CD4-positive, CD25-positive, alpha-beta regulatory T cell (primary cell): ENCODE measurements at regions not wholly inside any gene's neighbourhood (a gene's known extent, or its start where the extent isn't known, plus 50 kb on each side); places are given as distances from the start of the nearest gene placed in this dataset.

Experiments
- ATAC-seq, 2 donors: fragments of 150-1000 bp; cut with Tn5 transposase; one replicate each; pipeline ENCODE4 v1.10.0; 2021; ENCODE audit warnings: low read depth in 2 of 2, moderate number of reproducible peaks in 2 of 2, moderate library complexity in 1 of 2
- DNase-seq, 3 donors: peaks; one replicate each; pipeline versions ENCODE4 v3.0.0 to v3.0.0-alpha.2; 2012 to 2022; ENCODE audit warnings: mixed read lengths in 1 of 3
- H3K27ac ChIP-seq: one replicate; pipeline ENCODE4 v1.7.0; 2013; ENCODE audit warnings: mild to moderate bottlenecking, low read length; ENCODE audit not compliant: insufficient read depth, poor library complexity, severe bottlenecking
- H3K27me3 ChIP-seq: one replicate; pipeline ENCODE4 v1.7.0; 2013; ENCODE audit warnings: low read length; ENCODE audit not compliant: control insufficient read depth, insufficient read depth
- H3K36me3 ChIP-seq: one replicate; pipeline ENCODE4 v1.7.0; 2013; ENCODE audit warnings: mild to moderate bottlenecking, low read length, moderate library complexity; ENCODE audit not compliant: control insufficient read depth, insufficient read depth
- H3K4me1 ChIP-seq: 2 replicates; pipeline ENCODE4 v1.7.0; 2013; ENCODE audit warnings: mild to moderate bottlenecking, low read length; ENCODE audit not compliant: insufficient read depth, control insufficient read depth, poor library complexity, severe bottlenecking
- H3K4me3 ChIP-seq: one replicate; pipeline ENCODE4 v1.7.0; 2013; ENCODE audit warnings: low read depth, mild to moderate bottlenecking, low read length, moderate library complexity
- H3K9me3 ChIP-seq, 2 experiments: 1 replicate in 1 of 2; 2 replicates in 1 of 2; pipeline ENCODE4 v1.7.0; 2013; ENCODE audit warnings: low read length in 2 of 2, mild to moderate bottlenecking in 1 of 2, moderate library complexity in 1 of 2; ENCODE audit not compliant: control insufficient read depth in 2 of 2
- H3K27ac Mint-ChIP-seq, 3 donors: one replicate each; pipeline ENCODE4 v1.8.0; 2020 to 2022; ENCODE audit warnings: mild to moderate bottlenecking in 3 of 3, mixed read lengths in 3 of 3, moderate library complexity in 2 of 3
- H3K27me3 Mint-ChIP-seq: one replicate; pipeline ENCODE4 v1.8.0; 2022; ENCODE audit warnings: mild to moderate bottlenecking, mixed read lengths
- H3K36me3 Mint-ChIP-seq: one replicate; pipeline ENCODE4 v1.8.0; 2020; ENCODE audit warnings: mixed read lengths
- H3K4me1 Mint-ChIP-seq, 4 donors: one replicate each; pipeline ENCODE4 v1.8.0; 2020 to 2022; ENCODE audit warnings: mixed read lengths in 4 of 4, mild to moderate bottlenecking in 1 of 4
- H3K4me3 Mint-ChIP-seq, 4 donors: one replicate each; pipeline ENCODE4 v1.8.0; 2020 to 2022; ENCODE audit warnings: mild to moderate bottlenecking in 4 of 4, mixed read lengths in 4 of 4, moderate library complexity in 3 of 4
- H3K9me3 Mint-ChIP-seq, 7 donors: one replicate each; pipeline ENCODE4 v1.8.0; 2020 to 2022; ENCODE audit warnings: mixed read lengths in 7 of 7, mild to moderate bottlenecking in 3 of 7, moderate library complexity in 2 of 7

- H3K36me3 Mint-ChIP-seq, result no peaks in the 10 kb centered on the region
- no peak overlapping the region for H3K27ac ChIP-seq
- H3K9me3 ChIP-seq, result no peaks in the 10 kb centered on the region
- no peak overlapping the region for H3K4me3 Mint-ChIP-seq
- H3K36me3 ChIP-seq, result no peaks in the 10 kb centered on the region
- H3K9me3 Mint-ChIP-seq, result peaks cover 0 to 11% (median 2%) of the 10 kb centered on the region in 7 donors
- no peak overlapping the region for H3K4me3 ChIP-seq
- no peak for DNase-seq
- peaks cover 5% of the 10 kb centered on the region for H3K27me3 Mint-ChIP-seq
- no peaks in the 10 kb centered on the region for H3K4me1 ChIP-seq
- no peak overlapping the region for H3K27ac Mint-ChIP-seq
- H3K4me1 Mint-ChIP-seq, result no peaks in the 10 kb centered on the region
- H3K27me3 ChIP-seq, result no peaks in the 10 kb centered on the region
- ATAC-seq, result no peak
These were observed 232.3 kb upstream of the CHAC2 start for GRCh38 chr2:53535234-53535840.

DNA sequence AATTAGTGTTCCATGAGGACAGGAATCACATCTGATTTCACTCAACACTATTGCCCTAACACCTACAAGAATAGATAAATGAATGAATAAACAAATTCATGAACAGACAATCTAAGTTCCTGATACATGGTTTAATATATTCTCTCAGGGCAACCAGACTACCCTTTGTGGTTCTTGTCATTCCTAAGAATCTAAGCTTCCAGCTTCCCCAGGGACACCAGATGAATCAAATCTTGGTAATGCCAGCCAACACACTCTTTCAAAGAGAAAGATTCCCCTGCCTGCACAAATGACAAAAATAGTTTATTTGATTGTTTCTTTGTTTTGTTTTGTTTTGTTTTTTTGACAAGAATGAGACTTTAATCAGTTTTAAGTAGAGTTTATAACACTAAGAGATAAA is 237.5 kb upstream of the CHAC2 start:
- Mint-ChIP-seq H3K27me3 (peaks cover 17% of the 10 kb centered on the region), H3K36me3 (no peaks in the 10 kb centered on the region), H3K4me3 (no peak overlapping the region), H3K9me3 (peaks cover 0 to 19% (median 8%) of the 10 kb centered on the region in 7 donors), H3K27ac (no peak overlapping the region), H3K4me1 (no peaks in the 10 kb centered on the region)
- ATAC-seq (no peak), DNase-seq (no peak)
- no peak overlapping the region for H3K27ac ChIP-seq
- no peaks in the 10 kb centered on the region for H3K4me1 ChIP-seq
- no peak overlapping the region for H3K4me3 ChIP-seq
- H3K36me3 ChIP-seq, result no peaks in the 10 kb centered on the region
- no peaks in the 10 kb centered on the region for H3K27me3 ChIP-seq
- H3K9me3 ChIP-seq, result no peaks in the 10 kb centered on the region

DNA sequence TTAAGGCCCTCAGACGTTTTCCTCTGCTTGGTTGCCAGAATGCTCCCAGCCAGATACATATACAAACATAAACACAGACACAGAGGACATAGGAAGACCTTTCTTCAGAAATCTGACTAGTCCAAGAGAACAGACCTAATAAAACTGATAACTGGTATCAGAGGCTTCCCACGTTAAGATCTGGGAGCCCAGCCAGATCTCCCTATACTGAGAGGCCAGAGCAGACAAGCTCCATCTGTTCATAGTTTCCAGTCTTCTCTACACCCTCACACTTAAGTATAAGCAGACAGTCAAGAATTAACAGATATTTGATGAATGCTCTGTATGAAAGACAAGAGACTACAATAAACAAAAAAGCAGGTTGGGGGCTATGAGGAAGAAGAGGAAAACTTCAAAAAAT is 240.5 kb upstream of the CHAC2 start:
- DNase-seq, result no peak

GRCh38 chr2:53519918-53520841 is 247.4 kb upstream of the CHAC2 start:
- peaks cover 0 to 2% (median 0%) of the 10 kb centered on the region in 7 donors for H3K9me3 Mint-ChIP-seq
- no peak for ATAC-seq
- no peak for DNase-seq
- Histone ChIP-seq H3K36me3 (no peaks in the 10 kb centered on the region), H3K9me3 (no peaks in the 10 kb centered on the region), H3K4me3 (no peak overlapping the region), H3K4me1 (no peaks in the 10 kb centered on the region), H3K27ac (no peak overlapping the region), H3K27me3 (no peaks in the 10 kb centered on the region)
- no peaks in the 10 kb centered on the region for H3K4me1 Mint-ChIP-seq
- peaks cover 10% of the 10 kb centered on the region for H3K27me3 Mint-ChIP-seq
- H3K27ac Mint-ChIP-seq, result no peak overlapping the region
- no peak overlapping the region for H3K4me3 Mint-ChIP-seq
- no peaks in the 10 kb centered on the region for H3K36me3 Mint-ChIP-seq

More for the DNA sequence above, 240.5 kb upstream of the CHAC2 start:
- Histone ChIP-seq H3K27me3 (no peaks in the 10 kb centered on the region), H3K27ac (no peak overlapping the region), H3K36me3 (no peaks in the 10 kb centered on the region), H3K9me3 (no peaks in the 10 kb centered on the region), H3K4me3 (no peak overlapping the region), H3K4me1 (no peaks in the 10 kb centered on the region)
- peaks cover 0 to 19% (median 8%) of the 10 kb centered on the region in 7 donors for H3K9me3 Mint-ChIP-seq
- no peaks in the 10 kb centered on the region for H3K4me1 Mint-ChIP-seq
- H3K27me3 Mint-ChIP-seq, result peaks cover 22% of the 10 kb centered on the region
- no peak overlapping the region for H3K4me3 Mint-ChIP-seq
- H3K36me3 Mint-ChIP-seq, result no peaks in the 10 kb centered on the region
- no peak for ATAC-seq
- H3K27ac Mint-ChIP-seq, result no peak overlapping the region

DNA sequence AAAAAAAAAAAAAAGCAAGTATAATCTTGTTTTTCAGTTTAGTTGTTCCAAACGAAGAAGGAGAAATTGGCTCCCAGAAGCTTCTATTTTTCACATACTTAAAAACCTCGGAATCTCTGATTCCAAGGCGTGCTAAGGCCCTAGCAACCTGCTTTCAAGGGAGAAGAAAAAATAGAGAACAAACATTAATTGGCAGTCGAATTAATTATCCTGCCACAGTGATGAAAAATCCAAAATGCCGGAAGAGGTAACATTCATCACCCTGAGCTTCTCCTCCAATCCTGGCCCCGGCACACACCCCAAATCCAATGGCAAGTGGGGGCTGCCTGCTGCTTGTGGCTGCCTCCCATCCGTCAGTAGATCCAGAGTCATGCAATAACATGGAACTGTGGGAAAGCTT is 250.2 kb upstream of the CHAC2 start:
- DNase-seq, result no peak

GRCh38 chr2:53516650-53517049 is 251.0 kb upstream of the CHAC2 start:
- Mint-ChIP-seq H3K36me3 (no peaks in the 10 kb centered on the region), H3K27ac (no peak overlapping the region), H3K4me1 (no peaks in the 10 kb centered on the region), H3K4me3 (no peak overlapping the region), H3K9me3 (peaks cover 0 to 2% (median 0%) of the 10 kb centered on the region in 7 donors), H3K27me3 (peaks cover 5% of the 10 kb centered on the region)
- Histone ChIP-seq H3K4me1 (no peaks in the 10 kb centered on the region), H3K27me3 (no peaks in the 10 kb centered on the region), H3K9me3 (no peaks in the 10 kb centered on the region), H3K27ac (no peak overlapping the region), H3K4me3 (no peak overlapping the region), H3K36me3 (no peaks in the 10 kb centered on the region)
- DNase-seq (no peak), ATAC-seq (no peak)

More for the DNA sequence above, 250.2 kb upstream of the CHAC2 start:
- no peaks in the 10 kb centered on the region for H3K9me3 ChIP-seq
- H3K4me1 ChIP-seq, result no peaks in the 10 kb centered on the region
- Mint-ChIP-seq H3K27me3 (peaks cover 5% of the 10 kb centered on the region), H3K27ac (no peak overlapping the region), H3K4me1 (no peaks in the 10 kb centered on the region), H3K36me3 (no peaks in the 10 kb centered on the region), H3K9me3 (peaks cover 0 to 2% (median 0%) of the 10 kb centered on the region in 7 donors), H3K4me3 (no peak overlapping the region)
- H3K27ac ChIP-seq, result no peak overlapping the region
- ATAC-seq, result no peak
- H3K27me3 ChIP-seq, result no peaks in the 10 kb centered on the region
- no peak overlapping the region for H3K4me3 ChIP-seq
- no peaks in the 10 kb centered on the region for H3K36me3 ChIP-seq

DNA sequence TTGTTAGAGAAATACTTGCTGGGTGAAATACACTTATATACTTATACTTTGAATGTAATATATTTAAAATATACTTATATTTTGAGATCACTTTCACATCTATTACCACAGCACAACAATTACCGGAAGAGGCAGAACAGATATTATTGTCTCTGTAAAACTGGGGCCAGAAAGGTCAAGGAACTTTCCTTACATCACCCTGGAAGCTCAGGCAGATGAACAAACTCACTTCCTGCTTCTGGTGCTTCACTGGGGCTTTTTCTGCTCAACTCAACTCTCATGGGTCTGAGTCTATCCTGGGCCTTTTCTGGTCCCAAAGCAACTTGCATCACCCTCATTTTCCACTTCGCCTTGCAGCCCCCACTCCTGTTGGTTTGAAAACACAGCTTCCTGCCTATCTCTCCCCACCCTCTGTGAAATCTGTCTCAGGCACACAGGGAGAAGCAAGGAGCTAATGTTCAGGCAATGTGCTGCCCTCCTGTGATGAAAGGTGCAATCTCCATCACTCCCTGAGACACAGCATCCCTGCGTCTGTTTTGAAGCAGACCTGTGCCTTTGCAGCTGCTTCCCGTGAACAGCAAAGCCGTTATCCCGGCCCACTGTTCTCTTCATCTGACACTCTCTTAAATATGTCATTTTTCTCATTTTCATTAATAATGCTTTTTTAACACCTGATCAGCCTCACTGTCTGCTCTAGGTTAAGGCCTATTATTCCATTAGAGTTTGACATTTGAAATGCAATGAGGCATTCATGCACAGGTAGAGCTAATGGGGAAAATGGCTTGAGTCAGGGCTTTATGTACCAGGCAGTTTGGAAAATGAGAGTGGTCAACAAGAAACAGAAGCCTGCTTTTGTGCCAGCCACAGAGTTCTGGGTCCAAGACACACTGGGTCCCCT is 251.9 kb upstream of the CHAC2 start:
- peaks cover 0 to 2% (median 0%) of the 10 kb centered on the region in 7 donors for H3K9me3 Mint-ChIP-seq
- no peaks in the 10 kb centered on the region for H3K36me3 Mint-ChIP-seq
- H3K27ac Mint-ChIP-seq, result no peak overlapping the region
- Histone ChIP-seq H3K9me3 (no peaks in the 10 kb centered on the region), H3K4me1 (no peaks in the 10 kb centered on the region), H3K27me3 (no peaks in the 10 kb centered on the region), H3K36me3 (no peaks in the 10 kb centered on the region), H3K27ac (no peak overlapping the region), H3K4me3 (no peak overlapping the region)
- no peak overlapping the region for H3K4me3 Mint-ChIP-seq
- H3K27me3 Mint-ChIP-seq, result peaks cover 5% of the 10 kb centered on the region
- no peaks in the 10 kb centered on the region for H3K4me1 Mint-ChIP-seq
- no peak for DNase-seq
- no peak for ATAC-seq
